ENCODE measurements at regions not wholly inside any gene's neighbourhood (a gene's known extent, or its start where the extent isn't known, plus 50 kb on each side); places are given as distances from the start of the nearest gene placed in this dataset.

DNA sequence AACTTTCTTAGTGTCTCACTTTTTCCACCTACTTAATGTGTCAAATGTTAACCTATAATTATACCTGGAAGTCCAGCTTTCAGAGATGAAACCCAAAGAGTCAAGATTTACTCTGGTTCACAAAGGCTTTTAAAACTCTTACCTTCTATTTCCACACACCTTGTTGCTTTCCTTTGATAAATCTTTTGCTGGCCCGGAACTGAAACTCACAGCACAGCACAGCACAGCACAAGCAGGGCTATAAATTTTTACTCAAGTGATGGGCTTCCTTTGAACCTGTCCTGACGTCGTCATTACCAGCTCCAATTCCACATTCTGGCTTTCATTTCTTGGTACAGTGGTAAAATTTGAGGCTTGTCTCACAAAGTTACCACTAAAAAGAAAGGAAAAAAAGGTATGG is 861.0 kb downstream of the SORCS3 start:
- ChIA-PET CTCF (no interaction called here), POLR2A (no interaction called here)
- no peak for DNase-seq
- Histone ChIP-seq H3K4me3 (ENCODE audit: low read length) (no peak overlapping the region), H3K36me3 (ENCODE audit: control insufficient read depth in 2 of 3, insufficient read depth in 3 of 3, low read length in 3 of 3) (no peaks in the 10 kb centered on the region), H3K27me3 (ENCODE audit: control insufficient read depth in 2 of 2, insufficient read depth in 2 of 2, low read length in 2 of 2) (no peaks in the 10 kb centered on the region), H3K4me1 (ENCODE audit: control insufficient read depth in 2 of 2, insufficient read depth in 2 of 2, low read length in 2 of 2) (no peaks in the 10 kb centered on the region), H3K9me3 (ENCODE audit: control insufficient read depth in 2 of 3, low read length in 3 of 3) (no peaks in the 10 kb centered on the region), H3K27ac (ENCODE audit: low read depth, low read length) (no peak overlapping the region)
- ATAC-seq = no peak
- Mint-ChIP-seq H3K27ac (no peak overlapping the region), H3K27me3 (peaks cover 0 to 4% (median 0%) of the 10 kb centered on the region in 5 donors), H3K4me1 (no peaks in the 10 kb centered on the region), H3K4me3 (no peak overlapping the region), H3K36me3 (peaks cover 0 to 3% (median 0%) of the 10 kb centered on the region in 5 donors), H3K9me3 (peaks cover 0 to 8% (median 0%) of the 10 kb centered on the region in 11 donors)
- intact Hi-C loops (cut with micrococcal nuclease) = no loop called here

DNA sequence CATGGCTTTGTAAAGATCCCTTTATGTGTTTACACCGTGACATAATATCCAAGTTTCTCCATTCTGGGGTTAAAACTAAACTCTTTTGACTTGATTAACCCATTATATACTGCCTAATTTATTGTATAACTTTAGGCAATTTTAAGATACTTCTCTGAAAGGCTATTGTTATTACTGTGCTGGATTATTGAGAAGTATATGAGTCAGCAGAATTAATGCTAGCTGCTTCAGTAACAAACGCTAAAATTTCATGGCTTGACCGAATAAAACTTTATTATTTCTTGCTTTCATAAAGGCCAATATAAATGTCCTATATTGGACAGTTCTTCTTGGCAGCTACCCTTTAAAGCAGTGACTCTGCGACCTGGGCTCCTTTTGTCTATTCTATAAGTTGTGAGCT is 853.9 kb downstream of the SORCS3 start:
- peaks cover 0 to 3% (median 0%) of the 10 kb centered on the region in 5 donors for H3K36me3 Mint-ChIP-seq
- no peak overlapping the region for H3K4me3 Mint-ChIP-seq
- H3K4me1 Mint-ChIP-seq = no peaks in the 10 kb centered on the region
- no peaks in the 10 kb centered on the region for H3K27me3 ChIP-seq (ENCODE audit: control insufficient read depth in 2 of 2, insufficient read depth in 2 of 2, low read length in 2 of 2)
- H3K9me3 ChIP-seq (ENCODE audit: control insufficient read depth in 2 of 3, low read length in 3 of 3) = no peaks in the 10 kb centered on the region
- peaks cover 0 to 15% (median 0%) of the 10 kb centered on the region in 5 donors for H3K27me3 Mint-ChIP-seq
- H3K4me3 ChIP-seq (ENCODE audit: low read length) = no peak overlapping the region
- ATAC-seq = no peak
- H3K9me3 Mint-ChIP-seq = peaks cover 0 to 20% (median 3%) of the 10 kb centered on the region in 11 donors
- no peak overlapping the region for H3K27ac Mint-ChIP-seq
- intact Hi-C loops (cut with micrococcal nuclease) = no loop called here
- POLR2A ChIA-PET = no interaction called here
- no peaks in the 10 kb centered on the region for H3K36me3 ChIP-seq (ENCODE audit: control insufficient read depth in 2 of 3, insufficient read depth in 3 of 3, low read length in 3 of 3)
- H3K4me1 ChIP-seq (ENCODE audit: control insufficient read depth in 2 of 2, insufficient read depth in 2 of 2, low read length in 2 of 2) = no peaks in the 10 kb centered on the region
- no peak for DNase-seq
- H3K27ac ChIP-seq (ENCODE audit: low read depth, low read length) = no peak overlapping the region
- CTCF ChIA-PET = no interaction called here

DNA sequence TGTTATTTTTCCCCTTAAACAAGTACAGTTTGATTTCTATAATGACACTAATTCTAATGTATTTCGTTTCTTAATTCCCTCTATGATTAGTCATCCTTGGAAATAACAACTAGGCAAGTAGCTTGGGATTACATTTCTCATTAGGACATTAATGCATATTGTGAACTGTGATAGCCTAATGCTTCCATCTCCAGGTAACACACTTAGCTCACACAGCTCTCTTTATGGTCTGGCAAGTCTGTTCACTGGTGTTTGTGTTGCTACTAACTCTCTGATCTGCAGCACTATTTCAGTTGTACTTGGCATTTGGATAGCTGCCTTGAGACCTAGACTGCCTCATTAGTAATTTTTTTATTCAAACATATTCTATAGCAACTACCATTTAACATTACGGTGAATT is 853.2 kb downstream of the SORCS3 start:
- ATAC-seq (no peak), DNase-seq (no peak)
- Histone ChIP-seq H3K9me3 (ENCODE audit: control insufficient read depth in 2 of 3, low read length in 3 of 3) (no peaks in the 10 kb centered on the region), H3K27me3 (ENCODE audit: control insufficient read depth in 2 of 2, insufficient read depth in 2 of 2, low read length in 2 of 2) (no peaks in the 10 kb centered on the region), H3K4me1 (ENCODE audit: control insufficient read depth in 2 of 2, insufficient read depth in 2 of 2, low read length in 2 of 2) (no peaks in the 10 kb centered on the region), H3K27ac (ENCODE audit: low read depth, low read length) (no peak overlapping the region), H3K4me3 (ENCODE audit: low read length) (no peak overlapping the region), H3K36me3 (ENCODE audit: control insufficient read depth in 2 of 3, insufficient read depth in 3 of 3, low read length in 3 of 3) (no peaks in the 10 kb centered on the region)
- ChIA-PET POLR2A (no interaction called here), CTCF (no interaction called here)
- intact Hi-C loops (cut with micrococcal nuclease) = no loop called here
- Mint-ChIP-seq H3K36me3 (peaks cover 0 to under 1% (median 0%) of the 10 kb centered on the region in 5 donors), H3K9me3 (peaks cover 0 to 20% (median 3%) of the 10 kb centered on the region in 11 donors), H3K4me3 (no peak overlapping the region), H3K4me1 (no peaks in the 10 kb centered on the region), H3K27ac (no peak overlapping the region), H3K27me3 (peaks cover 0 to 17% (median 0%) of the 10 kb centered on the region in 5 donors)

DNA sequence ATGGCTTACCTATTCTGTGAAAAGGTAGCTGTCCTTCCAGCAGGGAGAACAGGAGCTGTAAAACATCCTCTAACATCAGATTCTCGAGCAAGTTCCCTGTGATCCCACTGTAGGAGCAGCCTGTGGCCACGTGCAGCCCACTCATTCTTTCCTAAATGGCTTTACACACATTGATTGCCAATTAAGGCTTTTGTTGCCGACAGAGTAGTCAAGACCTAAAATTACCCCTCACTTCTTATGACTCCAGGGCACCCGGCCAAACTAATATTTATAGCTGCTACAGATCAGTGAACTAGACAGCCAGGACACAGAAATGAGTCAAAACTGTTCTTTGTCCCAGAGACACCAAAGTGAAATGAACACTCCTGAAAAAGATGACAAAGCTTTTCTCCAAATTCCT is 832.1 kb downstream of the SORCS3 start:
- POLR2A ChIA-PET = no interaction called here
- DNase-seq = no peak
- H3K4me1 Mint-ChIP-seq = no peaks in the 10 kb centered on the region
- H3K4me3 ChIP-seq (ENCODE audit: low read length) = no peak overlapping the region
- H3K27me3 Mint-ChIP-seq = no peaks in the 10 kb centered on the region
- no peaks in the 10 kb centered on the region for H3K4me1 ChIP-seq (ENCODE audit: control insufficient read depth in 2 of 2, insufficient read depth in 2 of 2, low read length in 2 of 2)
- no peak for ATAC-seq
- H3K36me3 ChIP-seq (ENCODE audit: control insufficient read depth in 2 of 3, insufficient read depth in 3 of 3, low read length in 3 of 3) = no peaks in the 10 kb centered on the region
- intact Hi-C loops (cut with micrococcal nuclease) = no loop called here
- CTCF ChIA-PET = no interaction called here
- no peaks in the 10 kb centered on the region for H3K27me3 ChIP-seq (ENCODE audit: control insufficient read depth in 2 of 2, insufficient read depth in 2 of 2, low read length in 2 of 2)
- H3K36me3 Mint-ChIP-seq = no peaks in the 10 kb centered on the region
- H3K27ac Mint-ChIP-seq = no peak overlapping the region
- H3K27ac ChIP-seq (ENCODE audit: low read depth, low read length) = no peak overlapping the region
- no peaks in the 10 kb centered on the region for H3K9me3 ChIP-seq (ENCODE audit: control insufficient read depth in 2 of 3, low read length in 3 of 3)
- peaks cover 0 to 6% (median 2%) of the 10 kb centered on the region in 11 donors for H3K9me3 Mint-ChIP-seq
- no peak overlapping the region for H3K4me3 Mint-ChIP-seq

DNA sequence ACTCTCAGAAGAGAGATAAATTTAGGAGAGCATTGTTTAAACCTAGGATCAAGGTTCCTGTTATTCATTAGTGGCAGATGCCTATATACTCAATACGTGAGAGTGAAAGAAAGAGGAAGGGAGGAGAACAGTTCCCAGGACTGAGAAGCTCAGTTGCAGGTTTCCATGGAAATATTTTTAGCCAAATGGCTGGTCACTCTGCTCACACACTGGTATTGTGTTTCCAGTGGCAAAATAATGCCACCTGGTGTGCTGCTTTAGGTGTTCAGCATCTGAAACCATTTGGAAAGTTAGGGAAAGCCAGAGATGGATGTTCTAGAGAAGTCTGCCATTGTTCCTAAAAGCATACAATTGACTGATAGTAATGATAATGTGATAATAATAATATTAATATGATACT is 827.7 kb downstream of the SORCS3 start:
- ATAC-seq (no peak), DNase-seq (no peak)
- Histone ChIP-seq H3K27ac (ENCODE audit: low read depth, low read length) (no peak overlapping the region), H3K27me3 (ENCODE audit: control insufficient read depth in 2 of 2, insufficient read depth in 2 of 2, low read length in 2 of 2) (no peaks in the 10 kb centered on the region), H3K4me1 (ENCODE audit: control insufficient read depth in 2 of 2, insufficient read depth in 2 of 2, low read length in 2 of 2) (no peaks in the 10 kb centered on the region), H3K36me3 (ENCODE audit: control insufficient read depth in 2 of 3, insufficient read depth in 3 of 3, low read length in 3 of 3) (no peaks in the 10 kb centered on the region), H3K4me3 (ENCODE audit: low read length) (no peak overlapping the region), H3K9me3 (ENCODE audit: control insufficient read depth in 2 of 3, low read length in 3 of 3) (no peaks in the 10 kb centered on the region)
- ChIA-PET POLR2A (no interaction called here), CTCF (no interaction called here)
- intact Hi-C loops (cut with micrococcal nuclease) = no loop called here
- Mint-ChIP-seq H3K36me3 (no peaks in the 10 kb centered on the region), H3K4me1 (no peaks in the 10 kb centered on the region), H3K27ac (no peak overlapping the region), H3K27me3 (no peaks in the 10 kb centered on the region), H3K4me3 (no peak overlapping the region), H3K9me3 (peaks cover 0 to 5% (median 0%) of the 10 kb centered on the region in 11 donors)

DNA sequence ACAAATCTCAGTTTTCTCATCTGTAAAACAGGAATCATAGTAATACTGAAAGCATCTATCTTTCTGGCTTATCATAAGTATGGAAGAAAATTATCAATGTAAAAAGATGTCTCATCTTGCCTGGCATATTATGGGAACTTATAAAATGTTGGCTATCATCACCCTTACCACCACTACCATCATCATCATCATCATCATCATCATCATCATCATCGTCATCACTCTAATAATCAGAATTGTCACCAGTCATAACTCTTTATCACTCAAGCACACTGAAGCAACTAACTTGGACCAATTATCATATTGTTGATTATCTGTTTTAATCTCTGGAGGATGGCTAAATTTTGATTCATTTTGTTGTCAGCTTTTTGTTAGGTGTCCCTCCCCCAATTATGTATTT is 825.4 kb downstream of the SORCS3 start:
- Histone ChIP-seq H3K4me3 (ENCODE audit: low read length) (no peak overlapping the region), H3K27ac (ENCODE audit: low read depth, low read length) (no peak overlapping the region), H3K9me3 (ENCODE audit: control insufficient read depth in 2 of 3, low read length in 3 of 3) (no peaks in the 10 kb centered on the region), H3K36me3 (ENCODE audit: control insufficient read depth in 2 of 3, insufficient read depth in 3 of 3, low read length in 3 of 3) (no peaks in the 10 kb centered on the region), H3K27me3 (ENCODE audit: control insufficient read depth in 2 of 2, insufficient read depth in 2 of 2, low read length in 2 of 2) (no peaks in the 10 kb centered on the region), H3K4me1 (ENCODE audit: control insufficient read depth in 2 of 2, insufficient read depth in 2 of 2, low read length in 2 of 2) (no peaks in the 10 kb centered on the region)
- no peak for ATAC-seq
- Mint-ChIP-seq H3K27me3 (peaks cover 0 to 16% (median 0%) of the 10 kb centered on the region in 5 donors), H3K4me1 (peaks cover 0 to 2% (median 0%) of the 10 kb centered on the region in 7 donors), H3K27ac (no peak overlapping the region), H3K36me3 (no peaks in the 10 kb centered on the region), H3K9me3 (peaks cover 0 to 15% (median 4%) of the 10 kb centered on the region in 11 donors), H3K4me3 (no peak overlapping the region)
- intact Hi-C loops (cut with micrococcal nuclease) = no loop called here
- CTCF ChIA-PET = no interaction called here
- POLR2A ChIA-PET = no interaction called here
- no peak for DNase-seq

DNA sequence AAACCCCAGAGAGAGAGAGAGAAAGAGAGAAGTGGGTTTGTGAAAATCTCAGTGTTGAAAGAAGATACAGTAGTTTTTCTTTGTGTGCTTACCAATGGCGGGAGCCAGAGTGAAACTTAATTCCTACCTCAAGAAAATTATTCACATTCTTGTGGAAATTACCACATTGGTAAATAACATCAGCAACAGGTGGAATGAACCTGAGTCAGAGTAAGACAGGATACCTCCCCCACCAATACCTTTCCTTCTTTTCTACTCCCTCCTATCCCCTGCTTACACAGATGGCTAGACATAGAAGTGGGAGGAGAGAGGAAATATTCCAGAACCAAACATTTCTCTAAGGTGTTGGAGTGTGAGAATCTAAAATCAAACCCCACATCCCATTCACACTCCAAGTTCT is 793.9 kb downstream of the SORCS3 start:
- Histone ChIP-seq H3K27me3 (ENCODE audit: control insufficient read depth in 2 of 2, insufficient read depth in 2 of 2, low read length in 2 of 2) (no peaks in the 10 kb centered on the region), H3K4me3 (ENCODE audit: low read length) (no peak overlapping the region), H3K9me3 (ENCODE audit: control insufficient read depth in 2 of 3, low read length in 3 of 3) (no peaks in the 10 kb centered on the region), H3K36me3 (ENCODE audit: control insufficient read depth in 2 of 3, insufficient read depth in 3 of 3, low read length in 3 of 3) (no peaks in the 10 kb centered on the region), H3K27ac (ENCODE audit: low read depth, low read length) (no peak overlapping the region), H3K4me1 (ENCODE audit: control insufficient read depth in 2 of 2, insufficient read depth in 2 of 2, low read length in 2 of 2) (no peaks in the 10 kb centered on the region)
- ATAC-seq (no peak), DNase-seq (no peak)
- intact Hi-C loops (cut with micrococcal nuclease) = no loop called here
- Mint-ChIP-seq H3K36me3 (no peaks in the 10 kb centered on the region), H3K27ac (no peak overlapping the region), H3K4me3 (no peak overlapping the region), H3K9me3 (peaks cover 0 to 6% (median 0%) of the 10 kb centered on the region in 11 donors), H3K27me3 (peaks cover 0 to 4% (median 0%) of the 10 kb centered on the region in 5 donors), H3K4me1 (no peaks in the 10 kb centered on the region)
- ChIA-PET POLR2A (no interaction called here), CTCF (no interaction called here)

Data from naive thymus-derived CD4-positive, alpha-beta T cell (primary cell).